H1 (cell line): ENCODE measurements at regions not wholly inside any gene's neighbourhood (a gene's known extent, or its start where the extent isn't known, plus 50 kb on each side); places are given as distances from the start of the nearest gene placed in this dataset.

Experiments used
- BRCA1 ChIP-seq: IDR thresholded peaks from 2 replicates; pipeline ENCODE4 v1.6.1; 2012; ENCODE audit warnings: low read depth, low read length, improper control_type of control experiment
- CHD2 ChIP-seq: IDR thresholded peaks from 2 replicates; pipeline ENCODE4 v1.6.1; 2012; ENCODE audit warnings: low read length, improper control_type of control experiment
- EP300 ChIP-seq, 2 experiments: IDR thresholded peaks; 1 replicate in 1 of 2; 2 replicates in 1 of 2; pipeline ENCODE4 v1.6.1; 2011 to 2012; ENCODE audit warnings: low read depth in 2 of 2, low read length in 2 of 2, mild to moderate bottlenecking in 2 of 2, borderline replicate concordance in 1 of 2, inconsistent platforms in 1 of 2, moderate library complexity in 1 of 2
- JUND ChIP-seq: IDR thresholded peaks from 2 replicates; pipeline ENCODE4 v1.6.1; 2011; ENCODE audit warnings: mild to moderate bottlenecking, improper control_type of control experiment, low read length
- PHF8 ChIP-seq: fragments of 200-600 bp; sonication (generic); conservative IDR thresholded peaks from 2 replicates; pipeline ENCODE4 v1.7.1; 2012; ENCODE audit warnings: low read depth, mild to moderate bottlenecking, inconsistent platforms, low read length, moderate library complexity
- SAP30 ChIP-seq: fragments of 300-600 bp; sonication (generic); IDR thresholded peaks from 2 replicates; pipeline ENCODE4 v1.7.1; 2012; ENCODE audit warnings: low read length, moderate library complexity, mild to moderate bottlenecking, inconsistent platforms; ENCODE audit not compliant: insufficient read depth, insufficient replicate concordance
- TAF7 ChIP-seq: optimal IDR thresholded peaks from 2 replicates; pipeline ENCODE3; 2011; ENCODE audit warnings: low read depth, mild to moderate bottlenecking, inconsistent platforms, low read length, moderate library complexity, borderline replicate concordance
- TF ChIP-seq, protein P1 (sequence below): fragments of 300-600 bp; sonication (generic); IDR thresholded peaks from 2 replicates; pipeline ENCODE4 v1.7.1; 2012; ENCODE audit warnings: low read length, moderate library complexity, mild to moderate bottlenecking, inconsistent platforms; ENCODE audit not compliant: insufficient replicate concordance
- TF ChIP-seq, protein P2 (sequence below): IDR thresholded peaks from 2 replicates; pipeline ENCODE4 v1.6.1; 2012; ENCODE audit warnings: low read length, inconsistent platforms

DNA sequence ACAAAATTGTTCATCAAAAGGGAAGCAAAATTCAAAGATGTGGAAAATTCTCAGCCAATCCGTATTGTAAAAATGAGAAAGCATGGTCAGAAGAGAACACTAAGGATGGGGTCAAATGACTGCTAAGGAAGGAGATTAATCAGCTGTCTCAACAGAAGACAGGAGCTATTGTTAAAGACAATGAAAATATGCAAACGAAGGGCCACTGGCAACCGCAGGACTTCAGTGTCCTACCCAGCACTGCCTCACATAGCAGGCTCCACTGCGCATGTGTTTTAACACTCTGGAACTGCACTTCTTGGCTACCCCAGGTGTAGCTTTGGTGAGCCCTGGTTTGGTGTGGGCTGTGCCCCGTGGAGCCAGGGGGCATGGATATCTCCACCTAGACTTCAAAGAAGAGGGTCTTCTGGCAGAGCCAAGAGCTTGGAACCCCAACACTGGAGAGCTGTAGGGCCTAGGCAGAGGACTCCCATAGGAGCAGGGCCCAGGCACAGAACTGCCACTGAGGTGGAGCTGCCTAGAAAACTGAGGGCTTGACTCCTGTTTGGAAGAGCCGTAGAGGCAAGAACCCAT is 176.2 kb upstream of the GDF10 start (continued):
- TF ChIP-seq, protein P1, sequence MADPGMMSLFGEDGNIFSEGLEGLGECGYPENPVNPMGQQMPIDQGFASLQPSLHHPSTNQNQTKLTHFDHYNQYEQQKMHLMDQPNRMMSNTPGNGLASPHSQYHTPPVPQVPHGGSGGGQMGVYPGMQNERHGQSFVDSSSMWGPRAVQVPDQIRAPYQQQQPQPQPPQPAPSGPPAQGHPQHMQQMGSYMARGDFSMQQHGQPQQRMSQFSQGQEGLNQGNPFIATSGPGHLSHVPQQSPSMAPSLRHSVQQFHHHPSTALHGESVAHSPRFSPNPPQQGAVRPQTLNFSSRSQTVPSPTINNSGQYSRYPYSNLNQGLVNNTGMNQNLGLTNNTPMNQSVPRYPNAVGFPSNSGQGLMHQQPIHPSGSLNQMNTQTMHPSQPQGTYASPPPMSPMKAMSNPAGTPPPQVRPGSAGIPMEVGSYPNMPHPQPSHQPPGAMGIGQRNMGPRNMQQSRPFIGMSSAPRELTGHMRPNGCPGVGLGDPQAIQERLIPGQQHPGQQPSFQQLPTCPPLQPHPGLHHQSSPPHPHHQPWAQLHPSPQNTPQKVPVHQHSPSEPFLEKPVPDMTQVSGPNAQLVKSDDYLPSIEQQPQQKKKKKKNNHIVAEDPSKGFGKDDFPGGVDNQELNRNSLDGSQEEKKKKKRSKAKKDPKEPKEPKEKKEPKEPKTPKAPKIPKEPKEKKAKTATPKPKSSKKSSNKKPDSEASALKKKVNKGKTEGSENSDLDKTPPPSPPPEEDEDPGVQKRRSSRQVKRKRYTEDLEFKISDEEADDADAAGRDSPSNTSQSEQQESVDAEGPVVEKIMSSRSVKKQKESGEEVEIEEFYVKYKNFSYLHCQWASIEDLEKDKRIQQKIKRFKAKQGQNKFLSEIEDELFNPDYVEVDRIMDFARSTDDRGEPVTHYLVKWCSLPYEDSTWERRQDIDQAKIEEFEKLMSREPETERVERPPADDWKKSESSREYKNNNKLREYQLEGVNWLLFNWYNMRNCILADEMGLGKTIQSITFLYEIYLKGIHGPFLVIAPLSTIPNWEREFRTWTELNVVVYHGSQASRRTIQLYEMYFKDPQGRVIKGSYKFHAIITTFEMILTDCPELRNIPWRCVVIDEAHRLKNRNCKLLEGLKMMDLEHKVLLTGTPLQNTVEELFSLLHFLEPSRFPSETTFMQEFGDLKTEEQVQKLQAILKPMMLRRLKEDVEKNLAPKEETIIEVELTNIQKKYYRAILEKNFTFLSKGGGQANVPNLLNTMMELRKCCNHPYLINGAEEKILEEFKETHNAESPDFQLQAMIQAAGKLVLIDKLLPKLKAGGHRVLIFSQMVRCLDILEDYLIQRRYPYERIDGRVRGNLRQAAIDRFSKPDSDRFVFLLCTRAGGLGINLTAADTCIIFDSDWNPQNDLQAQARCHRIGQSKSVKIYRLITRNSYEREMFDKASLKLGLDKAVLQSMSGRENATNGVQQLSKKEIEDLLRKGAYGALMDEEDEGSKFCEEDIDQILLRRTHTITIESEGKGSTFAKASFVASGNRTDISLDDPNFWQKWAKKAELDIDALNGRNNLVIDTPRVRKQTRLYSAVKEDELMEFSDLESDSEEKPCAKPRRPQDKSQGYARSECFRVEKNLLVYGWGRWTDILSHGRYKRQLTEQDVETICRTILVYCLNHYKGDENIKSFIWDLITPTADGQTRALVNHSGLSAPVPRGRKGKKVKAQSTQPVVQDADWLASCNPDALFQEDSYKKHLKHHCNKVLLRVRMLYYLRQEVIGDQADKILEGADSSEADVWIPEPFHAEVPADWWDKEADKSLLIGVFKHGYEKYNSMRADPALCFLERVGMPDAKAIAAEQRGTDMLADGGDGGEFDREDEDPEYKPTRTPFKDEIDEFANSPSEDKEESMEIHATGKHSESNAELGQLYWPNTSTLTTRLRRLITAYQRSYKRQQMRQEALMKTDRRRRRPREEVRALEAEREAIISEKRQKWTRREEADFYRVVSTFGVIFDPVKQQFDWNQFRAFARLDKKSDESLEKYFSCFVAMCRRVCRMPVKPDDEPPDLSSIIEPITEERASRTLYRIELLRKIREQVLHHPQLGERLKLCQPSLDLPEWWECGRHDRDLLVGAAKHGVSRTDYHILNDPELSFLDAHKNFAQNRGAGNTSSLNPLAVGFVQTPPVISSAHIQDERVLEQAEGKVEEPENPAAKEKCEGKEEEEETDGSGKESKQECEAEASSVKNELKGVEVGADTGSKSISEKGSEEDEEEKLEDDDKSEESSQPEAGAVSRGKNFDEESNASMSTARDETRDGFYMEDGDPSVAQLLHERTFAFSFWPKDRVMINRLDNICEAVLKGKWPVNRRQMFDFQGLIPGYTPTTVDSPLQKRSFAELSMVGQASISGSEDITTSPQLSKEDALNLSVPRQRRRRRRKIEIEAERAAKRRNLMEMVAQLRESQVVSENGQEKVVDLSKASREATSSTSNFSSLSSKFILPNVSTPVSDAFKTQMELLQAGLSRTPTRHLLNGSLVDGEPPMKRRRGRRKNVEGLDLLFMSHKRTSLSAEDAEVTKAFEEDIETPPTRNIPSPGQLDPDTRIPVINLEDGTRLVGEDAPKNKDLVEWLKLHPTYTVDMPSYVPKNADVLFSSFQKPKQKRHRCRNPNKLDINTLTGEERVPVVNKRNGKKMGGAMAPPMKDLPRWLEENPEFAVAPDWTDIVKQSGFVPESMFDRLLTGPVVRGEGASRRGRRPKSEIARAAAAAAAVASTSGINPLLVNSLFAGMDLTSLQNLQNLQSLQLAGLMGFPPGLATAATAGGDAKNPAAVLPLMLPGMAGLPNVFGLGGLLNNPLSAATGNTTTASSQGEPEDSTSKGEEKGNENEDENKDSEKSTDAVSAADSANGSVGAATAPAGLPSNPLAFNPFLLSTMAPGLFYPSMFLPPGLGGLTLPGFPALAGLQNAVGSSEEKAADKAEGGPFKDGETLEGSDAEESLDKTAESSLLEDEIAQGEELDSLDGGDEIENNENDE: no peak
- TF ChIP-seq TAF7: no peak
- no peak for TF ChIP-seq BRCA1
- TF ChIP-seq EP300 (IDR thresholded peaks at IDR 0.05; ENCODE audit: borderline replicate concordance in 1 of 2, low read depth in 2 of 2, low read length in 2 of 2): no peak
- TF ChIP-seq, protein P2, sequence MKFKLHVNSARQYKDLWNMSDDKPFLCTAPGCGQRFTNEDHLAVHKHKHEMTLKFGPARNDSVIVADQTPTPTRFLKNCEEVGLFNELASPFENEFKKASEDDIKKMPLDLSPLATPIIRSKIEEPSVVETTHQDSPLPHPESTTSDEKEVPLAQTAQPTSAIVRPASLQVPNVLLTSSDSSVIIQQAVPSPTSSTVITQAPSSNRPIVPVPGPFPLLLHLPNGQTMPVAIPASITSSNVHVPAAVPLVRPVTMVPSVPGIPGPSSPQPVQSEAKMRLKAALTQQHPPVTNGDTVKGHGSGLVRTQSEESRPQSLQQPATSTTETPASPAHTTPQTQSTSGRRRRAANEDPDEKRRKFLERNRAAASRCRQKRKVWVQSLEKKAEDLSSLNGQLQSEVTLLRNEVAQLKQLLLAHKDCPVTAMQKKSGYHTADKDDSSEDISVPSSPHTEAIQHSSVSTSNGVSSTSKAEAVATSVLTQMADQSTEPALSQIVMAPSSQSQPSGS: no peak
- no peak for TF ChIP-seq PHF8
- TF ChIP-seq JUND: no peak
- no peak for TF ChIP-seq CHD2
- TF ChIP-seq SAP30: no peak
